Stimulated activated CD8-positive, alpha-beta memory T cell treated with anti-CD3 and anti-CD28 coated beads, Interleukin-4, amount 100 ng/mL, for 24 hours (primary cell): ENCODE measurements at regions not wholly inside any gene's neighbourhood (a gene's known extent, or its start where the extent isn't known, plus 50 kb on each side); places are given as distances from the start of the nearest gene placed in this dataset.
"Not testable (repeated sequence)": the region's sequence is repeated elsewhere in the genome, so short reads cannot be mapped to it uniquely, and the experiment has no call there.

ENCODE experiments used
- DNase-seq: peaks from one replicate; pipeline ENCODE4 v3.0.0-alpha.2; 2020; ENCODE audit warnings: low read depth

- DNase-seq: no peak
Measured at GRCh38 chr2:7683708-7684107, 766.5 kb downstream of the RNF144A start.

- no peak for DNase-seq
Measured at GRCh38 chr2:7685342-7686015, 768.3 kb downstream of the RNF144A start.

GRCh38 chr2:7686016-7686385, 768.8 kb downstream of the RNF144A start:
- no peak for DNase-seq

GRCh38 chr2:7691961-7692656, 774.9 kb downstream of the RNF144A start:
- DNase-seq: no peak

- DNase-seq: no peak
Measured at GRCh38 chr2:7692657-7693161, 775.5 kb downstream of the RNF144A start.

GRCh38 chr2:7693246-7694075, 776.2 kb downstream of the RNF144A start:
- no peak for DNase-seq

- DNase-seq: no peak
Measured at GRCh38 chr2:7694076-7694985, 777.1 kb downstream of the RNF144A start.

- DNase-seq: not testable (repeated sequence)
Measured at GRCh38 chr2:7696556-7696955, 779.3 kb downstream of the RNF144A start.

GRCh38 chr2:7697052-7697451, 779.8 kb downstream of the RNF144A start:
- DNase-seq: no peak

GRCh38 chr2:7701791-7702190, 784.6 kb downstream of the RNF144A start:
- no peak for DNase-seq

GRCh38 chr2:7703048-7703447, 785.8 kb downstream of the RNF144A start:
- no peak for DNase-seq

GRCh38 chr2:7703543-7704144, 786.4 kb downstream of the RNF144A start:
- no peak for DNase-seq

- DNase-seq: no peak
Measured at GRCh38 chr2:7704296-7704865, 787.2 kb downstream of the RNF144A start.

GRCh38 chr2:7706791-7707190, 789.6 kb downstream of the RNF144A start:
- no peak for DNase-seq

GRCh38 chr2:7707723-7708122, 790.5 kb downstream of the RNF144A start:
- no peak for DNase-seq

- no peak for DNase-seq
Measured at GRCh38 chr2:7709907-7710306, 792.7 kb downstream of the RNF144A start.

GRCh38 chr2:7711167-7711566, 794.0 kb downstream of the RNF144A start:
- no peak for DNase-seq

- DNase-seq: no peak
Measured at GRCh38 chr2:7719876-7720275, 802.7 kb downstream of the RNF144A start.

- DNase-seq: no peak
Measured at GRCh38 chr2:7721413-7721995, 804.3 kb downstream of the RNF144A start.

GRCh38 chr2:7722212-7722910, 805.1 kb downstream of the RNF144A start:
- no peak for DNase-seq
